ENCODE measurements at regions not wholly inside any gene's neighbourhood (a gene's known extent, or its start where the extent isn't known, plus 50 kb on each side); places are given as distances from the start of the nearest gene placed in this dataset.

GRCh38 chr21:16502897-16503296 is 773.1 kb downstream of the USP25 start:
- no peak for TF ChIP-seq CTCF (IDR thresholded peaks at IDR 0.05; ENCODE audit: low read depth, low read length)
- Histone ChIP-seq H3K4me3 (ENCODE audit: low read length) (no peak overlapping the region), H3K9ac (ENCODE audit: low read length) (no peak overlapping the region), H3K9me3 (ENCODE audit: insufficient read depth, low read length) (no peaks in the 10 kb centered on the region), H3K27me3 (ENCODE audit: low read depth, low read length) (no peaks in the 10 kb centered on the region), H4K20me1 (ENCODE audit: insufficient read depth, low read length) (no peaks in the 10 kb centered on the region), H3K27ac (ENCODE audit: low read length) (no peak overlapping the region), H3K4me2 (ENCODE audit: low read length) (no peak overlapping the region), H3K79me2 (ENCODE audit: low read length) (no peaks in the 10 kb centered on the region), H3K4me1 (ENCODE audit: low read length) (peaks cover 6% of the 10 kb centered on the region), H3K36me3 (replicated peaks; ENCODE audit: low read depth, low read length) (no peaks in the 10 kb centered on the region), H2AFZ (ENCODE audit: low read depth, low read length) (no peak overlapping the region)

GRCh38 chr21:16504281-16504680 is 774.5 kb downstream of the USP25 start:
- Histone ChIP-seq H3K36me3 (replicated peaks; ENCODE audit: low read depth, low read length) (no peaks in the 10 kb centered on the region), H3K4me3 (ENCODE audit: low read length) (no peak overlapping the region), H3K9ac (ENCODE audit: low read length) (no peak overlapping the region), H3K79me2 (ENCODE audit: low read length) (no peaks in the 10 kb centered on the region), H3K27me3 (ENCODE audit: low read depth, low read length) (no peaks in the 10 kb centered on the region), H3K4me2 (ENCODE audit: low read length) (no peak overlapping the region), H3K27ac (ENCODE audit: low read length) (no peak overlapping the region), H3K4me1 (ENCODE audit: low read length) (peaks cover 6% of the 10 kb centered on the region), H4K20me1 (ENCODE audit: insufficient read depth, low read length) (no peaks in the 10 kb centered on the region), H2AFZ (ENCODE audit: low read depth, low read length) (no peak overlapping the region), H3K9me3 (ENCODE audit: insufficient read depth, low read length) (no peaks in the 10 kb centered on the region)
- TF ChIP-seq EZH2phosphoT487 (IDR thresholded peaks at IDR 0.05; ENCODE audit: low read depth): no peak
- TF ChIP-seq CTCF (IDR thresholded peaks at IDR 0.05; ENCODE audit: low read depth, low read length): no peak

- H3K4me2 ChIP-seq (ENCODE audit: low read length): no peak overlapping the region
These were observed 775.0 kb downstream of the USP25 start for GRCh38 chr21:16504766-16505165.

GRCh38 chr21:16509476-16509875 is 779.7 kb downstream of the USP25 start:
- H2AFZ ChIP-seq (ENCODE audit: low read depth, low read length): no peak overlapping the region
- no peak overlapping the region for H3K9ac ChIP-seq (ENCODE audit: low read length)
- no peaks in the 10 kb centered on the region for H3K36me3 ChIP-seq (replicated peaks; ENCODE audit: low read depth, low read length)
- TF ChIP-seq EZH2phosphoT487 (IDR thresholded peaks at IDR 0.05; ENCODE audit: low read depth) (no peak), CTCF (IDR thresholded peaks at IDR 0.05; ENCODE audit: low read depth, low read length) (no peak)
- no peak overlapping the region for H3K4me3 ChIP-seq (ENCODE audit: low read length)
- H3K9me3 ChIP-seq (ENCODE audit: insufficient read depth, low read length): no peaks in the 10 kb centered on the region
- no peaks in the 10 kb centered on the region for H3K79me2 ChIP-seq (ENCODE audit: low read length)
- no peaks in the 10 kb centered on the region for H3K4me1 ChIP-seq (ENCODE audit: low read length)
- H3K27ac ChIP-seq (ENCODE audit: low read length): no peak overlapping the region
- H4K20me1 ChIP-seq (ENCODE audit: insufficient read depth, low read length): no peaks in the 10 kb centered on the region
- no peak overlapping the region for H3K4me2 ChIP-seq (ENCODE audit: low read length)
- H3K27me3 ChIP-seq (ENCODE audit: low read depth, low read length): no peaks in the 10 kb centered on the region

More at GRCh38 chr21:16504766-16505165, 775.0 kb downstream of the USP25 start:
- H3K27ac ChIP-seq (ENCODE audit: low read length): no peak overlapping the region
- H3K36me3 ChIP-seq (replicated peaks; ENCODE audit: low read depth, low read length): no peaks in the 10 kb centered on the region
- TF ChIP-seq CTCF (IDR thresholded peaks at IDR 0.05; ENCODE audit: low read depth, low read length): no peak
- TF ChIP-seq EZH2phosphoT487 (IDR thresholded peaks at IDR 0.05; ENCODE audit: low read depth): no peak
- H4K20me1 ChIP-seq (ENCODE audit: insufficient read depth, low read length): no peaks in the 10 kb centered on the region
- no peaks in the 10 kb centered on the region for H3K9me3 ChIP-seq (ENCODE audit: insufficient read depth, low read length)
- no peaks in the 10 kb centered on the region for H3K79me2 ChIP-seq (ENCODE audit: low read length)
- no peak overlapping the region for H3K4me3 ChIP-seq (ENCODE audit: low read length)
- H3K27me3 ChIP-seq (ENCODE audit: low read depth, low read length): no peaks in the 10 kb centered on the region
- no peak overlapping the region for H3K9ac ChIP-seq (ENCODE audit: low read length)
- no peak overlapping the region for H2AFZ ChIP-seq (ENCODE audit: low read depth, low read length)
- H3K4me1 ChIP-seq (ENCODE audit: low read length): peaks cover 6% of the 10 kb centered on the region
